ENCODE measurements at regions not wholly inside any gene's neighbourhood (a gene's known extent, or its start where the extent isn't known, plus 50 kb on each side); places are given as distances from the start of the nearest gene placed in this dataset.
"Not testable (repeated sequence)": the region's sequence is repeated elsewhere in the genome, so short reads cannot be mapped to it uniquely, and the experiment has no call there.

GRCh38 chr12:127911291-127911690 is 355.7 kb upstream of the TMEM132C start:
- no peak for DNase-seq

DNA sequence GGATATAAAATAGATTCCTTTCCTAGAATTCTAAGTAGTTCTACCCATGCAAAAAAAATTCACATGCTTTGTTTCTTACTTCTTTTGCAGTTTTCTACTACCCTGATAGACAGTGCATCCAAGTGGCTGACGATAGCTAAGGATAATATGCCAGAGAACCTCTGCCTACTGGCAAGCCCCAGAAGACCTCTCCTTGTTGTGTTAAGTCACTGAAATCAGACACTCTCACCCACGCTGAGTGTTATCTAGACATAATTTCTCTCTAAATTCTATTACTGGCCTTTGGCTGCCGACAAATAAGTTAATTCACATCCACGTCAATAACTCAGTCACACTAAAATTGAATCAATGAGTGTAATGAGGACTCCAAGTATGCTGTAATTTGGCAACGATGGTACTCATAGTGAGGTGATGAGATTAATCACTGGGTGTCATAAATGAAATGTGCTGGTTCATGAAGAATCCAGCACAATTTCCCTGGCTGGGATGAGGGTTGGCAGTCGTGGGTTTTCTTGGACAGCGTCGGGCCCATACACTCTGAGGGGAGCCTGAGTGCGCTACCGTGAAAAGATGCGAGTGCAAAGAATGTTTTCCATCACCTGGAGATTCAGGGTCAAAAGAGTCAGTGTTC is 354.8 kb upstream of the TMEM132C start:
- no peak for DNase-seq

DNA sequence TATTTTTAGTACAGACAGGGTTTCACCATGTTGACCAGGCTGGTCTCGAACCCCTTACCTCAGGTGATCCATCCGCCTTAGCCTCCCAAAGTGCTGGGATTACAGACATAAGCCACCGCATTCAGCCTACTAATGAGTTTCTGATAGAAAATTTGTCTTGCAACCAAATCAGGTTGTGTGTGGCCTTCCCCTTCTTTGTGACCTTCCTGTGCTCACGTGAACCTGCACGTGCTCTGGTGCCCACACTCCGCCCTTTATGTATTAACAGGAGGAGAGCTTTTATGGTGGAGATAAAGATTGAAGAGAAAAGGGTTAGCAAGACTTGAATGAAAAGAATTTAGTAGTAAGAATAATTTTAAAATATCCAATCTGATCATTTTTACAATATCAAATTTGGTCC is 343.5 kb upstream of the TMEM132C start:
- no peak for DNase-seq

- no peak for DNase-seq
Observed at GRCh38 chr12:127925971-127926370, 341.0 kb upstream of the TMEM132C start.

DNA sequence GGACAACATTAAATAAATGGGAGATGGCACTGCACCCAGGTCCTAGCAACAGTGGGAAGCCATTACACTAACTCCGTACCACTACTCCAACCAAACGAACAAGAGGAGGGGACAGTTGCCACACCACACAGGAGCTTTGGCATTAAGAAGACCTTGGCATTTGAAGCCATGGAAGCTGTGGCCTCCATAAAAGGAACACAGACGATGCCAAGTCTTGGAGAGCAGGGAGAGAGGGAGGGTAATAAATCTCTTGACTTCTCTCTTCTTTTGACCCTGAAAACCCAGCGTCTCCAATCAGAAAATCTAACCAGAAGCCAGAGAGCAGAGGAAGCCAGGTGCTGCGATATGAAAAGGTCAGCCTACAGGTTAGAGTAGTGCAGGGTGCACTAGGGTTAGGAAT is 338.8 kb upstream of the TMEM132C start:
- DNase-seq = no peak

DNA sequence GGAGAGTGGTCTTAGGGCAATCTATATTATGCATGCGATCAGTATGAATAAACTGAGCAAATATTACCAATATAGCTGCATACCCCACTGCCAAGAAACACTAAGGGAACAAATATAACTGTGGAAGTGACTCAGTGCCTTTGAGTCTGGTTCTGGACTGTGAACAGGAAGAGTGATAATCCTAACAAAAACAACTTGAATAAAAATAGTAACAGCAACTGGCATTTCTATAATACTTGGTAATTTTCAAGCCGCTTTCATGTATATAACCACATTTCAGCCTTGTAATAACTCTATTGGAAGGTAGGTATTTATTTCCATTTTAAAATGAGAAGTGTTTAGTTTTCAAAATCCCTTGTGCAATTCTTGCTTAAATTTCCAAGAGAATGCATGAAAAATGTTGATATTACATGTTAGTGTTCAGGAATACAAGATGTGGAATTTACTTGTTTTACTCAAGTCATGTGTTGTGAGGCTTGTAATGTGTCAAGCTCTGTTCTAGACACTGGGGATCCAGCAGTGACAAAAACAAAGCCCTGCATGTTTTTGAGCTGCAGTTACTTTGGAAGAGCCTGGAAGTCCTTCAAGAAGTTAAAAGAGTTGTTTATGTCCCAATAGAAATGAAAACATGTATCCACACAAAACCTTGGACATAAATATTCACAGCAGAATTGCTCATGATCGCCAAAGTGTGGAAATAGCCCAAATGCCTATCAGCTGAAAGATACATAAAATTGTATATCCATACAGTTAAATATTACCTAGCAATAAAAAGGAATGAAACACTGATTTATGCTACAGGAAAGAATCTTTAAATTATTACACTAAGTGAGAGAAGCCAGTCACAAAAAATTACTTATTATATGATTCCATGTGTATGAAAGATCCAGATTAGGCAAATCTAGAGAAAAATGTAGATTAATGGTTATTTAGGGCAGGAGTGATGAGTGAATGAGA is 338.1 kb upstream of the TMEM132C start:
- DNase-seq = no peak

- DNase-seq = no peak
Observed at GRCh38 chr12:127930122-127930521, 336.8 kb upstream of the TMEM132C start.

DNA sequence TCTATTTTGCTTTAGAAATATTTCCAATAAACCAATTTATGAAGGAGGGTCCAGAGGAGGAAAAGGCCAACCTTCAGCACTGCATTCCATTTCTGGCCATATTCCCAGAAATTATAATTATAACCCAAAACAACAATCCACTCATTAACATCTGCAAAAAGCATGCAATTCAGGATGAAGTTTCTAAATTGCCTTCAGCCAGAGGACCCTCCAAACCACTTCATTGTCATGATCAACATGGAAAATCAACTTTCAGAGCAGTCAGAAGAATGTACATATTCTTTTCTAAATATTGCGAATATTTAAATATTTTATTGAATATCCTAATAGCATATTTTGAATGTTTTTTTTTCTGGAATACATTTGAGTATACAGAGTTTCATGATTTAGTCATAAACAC is 332.6 kb upstream of the TMEM132C start:
- no peak for DNase-seq

GRCh38 chr12:127936463-127936862 is 330.5 kb upstream of the TMEM132C start:
- DNase-seq = no peak

DNA sequence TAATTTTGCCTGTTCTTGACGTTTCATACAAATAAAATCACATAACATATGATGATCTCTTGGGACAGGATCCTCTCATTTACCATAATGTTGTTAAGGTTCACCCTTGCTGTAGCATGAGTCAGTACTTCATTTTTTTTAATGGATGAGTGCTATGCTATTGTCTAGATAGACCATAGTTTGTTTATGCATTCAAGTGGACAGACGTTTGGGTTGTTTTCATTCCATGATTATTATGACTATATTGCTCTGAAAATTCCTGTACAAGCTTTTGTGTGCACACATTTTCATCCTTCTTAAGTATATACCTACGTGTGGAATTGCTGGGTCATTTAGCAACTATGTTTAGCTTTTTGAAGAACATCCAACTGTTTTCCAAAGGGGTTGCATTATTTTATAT is 325.6 kb upstream of the TMEM132C start:
- no peak for DNase-seq

- no peak for DNase-seq
Observed at GRCh38 chr12:127942981-127943380, 324.0 kb upstream of the TMEM132C start.

GRCh38 chr12:127943481-127944210 is 323.3 kb upstream of the TMEM132C start:
- no peak for DNase-seq

- DNase-seq = no peak
Observed at GRCh38 chr12:127944211-127944899, 322.6 kb upstream of the TMEM132C start.

DNA sequence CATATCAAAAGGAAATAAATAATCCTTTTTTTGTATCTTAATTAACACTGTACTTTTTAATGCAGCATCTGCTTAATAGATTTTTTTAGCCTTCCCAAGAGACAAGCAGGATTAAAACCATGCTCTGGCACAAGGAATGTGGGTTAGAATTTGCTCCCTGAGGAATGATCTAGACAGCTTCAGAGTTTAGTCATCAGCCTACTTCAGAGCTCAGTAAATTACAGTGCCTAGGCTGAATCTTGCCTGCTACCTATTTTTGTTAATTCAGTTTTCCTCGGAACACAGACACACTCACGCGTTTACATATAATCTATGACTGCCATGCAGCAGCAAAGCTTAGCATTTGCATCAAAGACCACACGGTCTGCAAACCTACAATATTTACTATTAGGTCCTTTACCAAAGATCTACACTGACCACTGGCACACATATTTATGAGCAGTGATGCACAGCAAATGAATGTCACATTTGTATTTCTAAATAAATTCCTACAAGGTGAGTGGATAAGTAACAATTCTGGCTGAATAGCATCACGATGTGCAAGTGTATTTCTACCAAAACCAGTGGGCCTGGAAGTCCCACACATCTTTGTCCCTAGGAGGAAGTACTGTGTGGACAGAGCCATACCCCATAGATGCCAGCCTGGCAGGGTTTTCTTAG is 309.8 kb upstream of the TMEM132C start:
- no peak for DNase-seq

GRCh38 chr12:127962303-127962702 is 304.7 kb upstream of the TMEM132C start:
- DNase-seq = no peak

GRCh38 chr12:127963933-127964332 is 303.0 kb upstream of the TMEM132C start:
- DNase-seq = no peak

- no peak for DNase-seq
Observed at GRCh38 chr12:127964717-127965116, 302.3 kb upstream of the TMEM132C start.

- DNase-seq = no peak
Observed at GRCh38 chr12:127966331-127966730, 300.6 kb upstream of the TMEM132C start.

DNA sequence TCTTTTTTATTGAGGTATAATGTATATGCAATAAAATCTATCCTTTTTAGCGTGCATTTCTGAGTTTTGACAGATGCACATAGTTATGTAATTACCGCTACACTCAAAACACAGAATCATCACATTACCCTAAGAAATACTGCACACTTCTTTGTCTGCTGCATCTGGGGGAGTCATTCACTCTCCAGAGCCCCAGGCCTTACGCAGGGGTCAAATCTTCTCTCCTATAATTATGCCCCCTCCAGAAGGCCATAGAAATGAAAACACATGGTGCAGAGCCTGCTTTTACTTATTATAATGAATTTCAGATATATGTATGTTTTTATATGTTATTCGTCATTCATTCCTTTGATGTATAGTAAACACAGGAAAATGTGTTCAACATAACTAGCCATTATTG is 296.5 kb upstream of the TMEM132C start:
- no peak for DNase-seq

DNA sequence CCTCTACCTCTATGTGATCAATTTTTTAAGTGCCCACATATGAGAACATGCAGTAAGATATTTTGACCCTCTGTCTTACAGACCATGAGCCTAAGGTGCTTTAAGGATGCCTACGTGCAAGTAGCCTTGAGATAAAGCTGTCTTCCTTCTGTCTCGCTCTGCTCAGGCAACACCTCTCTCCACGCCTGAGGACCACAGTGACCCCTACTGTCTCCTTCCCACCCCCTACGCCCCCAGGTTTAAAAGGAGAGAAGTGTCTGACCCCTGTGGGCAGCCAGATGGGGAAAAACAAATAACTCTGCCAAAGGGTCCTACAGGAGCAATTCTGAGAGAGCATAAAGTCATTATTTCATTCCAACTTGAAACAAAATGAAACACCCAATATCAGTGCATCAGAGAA is 286.4 kb upstream of the TMEM132C start:
- no peak for DNase-seq

DNA sequence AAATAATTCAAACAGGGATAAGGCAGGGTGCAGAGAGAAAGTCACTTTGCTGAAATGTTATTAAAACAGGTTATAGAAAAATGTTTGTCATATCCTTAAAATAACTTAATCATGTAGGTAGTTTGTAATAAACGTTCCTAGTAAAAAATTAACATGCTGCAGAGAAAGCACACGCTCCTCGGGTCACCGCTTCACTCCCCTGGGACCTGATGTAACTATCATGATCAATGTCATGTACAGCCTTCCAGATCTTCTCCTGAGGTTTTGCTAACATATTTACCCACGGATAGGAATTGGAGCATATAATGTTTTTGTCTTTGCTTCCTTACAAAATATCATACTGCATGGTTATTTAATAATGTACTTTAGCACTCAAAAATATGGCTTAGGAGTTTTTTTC is 285.1 kb upstream of the TMEM132C start:
- no peak for DNase-seq

DNA sequence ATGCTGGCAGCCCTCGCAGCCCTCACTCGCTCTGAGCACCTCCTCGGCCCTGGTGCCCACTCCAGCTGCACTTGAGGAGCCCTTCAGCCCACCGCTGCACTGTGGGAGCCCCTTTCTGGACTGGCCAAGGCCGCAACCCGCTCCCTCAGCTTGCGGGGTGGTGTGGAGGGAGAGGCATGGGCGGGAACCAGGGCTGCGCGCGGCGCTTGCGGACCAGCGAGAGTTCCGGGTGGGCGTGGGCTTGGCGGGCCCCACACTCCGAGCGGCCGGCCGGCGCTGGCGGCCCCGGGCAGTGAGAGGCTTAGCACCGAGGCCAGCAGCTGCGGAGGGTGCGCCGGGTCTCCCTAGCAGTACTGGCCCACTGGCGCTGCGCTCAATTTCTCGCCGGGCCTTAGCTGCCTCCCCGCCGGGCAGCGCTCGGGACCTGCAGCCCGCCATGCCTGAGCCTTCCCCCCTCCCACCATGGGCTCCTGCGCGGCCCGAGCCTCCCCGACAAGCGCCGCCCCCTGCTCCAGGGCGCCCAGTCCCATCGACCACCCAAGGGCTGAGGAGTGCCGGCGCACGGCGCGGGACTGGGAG is 283.7 kb upstream of the TMEM132C start:
- DNase-seq = not testable (repeated sequence)

Measured in NCI-H1694 (cell line).